ENCODE measurements at regions not wholly inside any gene's neighbourhood (a gene's known extent, or its start where the extent isn't known, plus 50 kb on each side); places are given as distances from the start of the nearest gene placed in this dataset.

DNA sequence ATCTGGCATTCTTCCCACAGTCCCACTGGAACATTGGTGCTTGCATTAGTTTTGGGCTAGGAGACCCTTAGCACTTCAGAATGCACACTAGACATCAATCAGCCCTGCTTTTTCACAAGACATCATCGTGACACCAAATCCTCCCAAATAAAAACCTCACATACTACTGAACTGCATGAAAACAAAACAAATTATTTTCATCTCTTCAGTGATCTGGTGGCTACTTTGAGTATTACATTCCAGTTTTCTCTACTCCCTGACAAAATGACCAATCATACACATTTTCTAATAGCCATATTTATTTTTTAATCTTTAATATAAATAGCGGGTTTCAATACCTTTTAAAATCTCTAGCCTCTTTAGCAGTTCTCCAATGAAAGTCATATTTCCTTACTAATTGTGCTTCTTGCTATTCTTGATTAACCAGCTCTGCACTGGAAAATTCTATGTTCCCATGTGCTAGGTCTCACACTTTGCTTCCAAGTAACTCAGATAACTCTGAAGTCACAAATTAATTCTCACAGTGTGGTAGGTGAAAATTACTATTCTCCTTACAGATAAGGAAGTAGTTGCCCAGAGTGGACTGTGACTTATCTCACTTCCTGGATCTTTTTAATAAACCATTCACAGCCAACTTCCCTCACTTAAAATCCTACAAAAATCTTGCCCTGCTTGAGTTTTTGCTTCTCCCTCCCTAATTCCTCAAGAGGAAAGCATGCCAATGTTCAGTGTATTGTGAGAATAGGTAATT, 82.5 kb upstream of the EPB41L3 start:
- intact Hi-C loops (cut with DNase I; ENCODE audit: low total_unique reads), result no loop called here
- no peak for DNase-seq (ENCODE audit: low spot score in 2 of 2)
- TF ChIP-seq CTCF (IDR thresholded peaks at IDR 0.05) (no peak), POLR2A (IDR thresholded peaks at IDR 0.05) (no peak)
- 91 to 92% methylated on average over 2 of the region's 2 CpGs for WGBS, 2 donors
- H3K4me3 ChIP-seq (ENCODE audit: low read depth, poor library complexity, severe bottlenecking), result no peak overlapping the region

DNA sequence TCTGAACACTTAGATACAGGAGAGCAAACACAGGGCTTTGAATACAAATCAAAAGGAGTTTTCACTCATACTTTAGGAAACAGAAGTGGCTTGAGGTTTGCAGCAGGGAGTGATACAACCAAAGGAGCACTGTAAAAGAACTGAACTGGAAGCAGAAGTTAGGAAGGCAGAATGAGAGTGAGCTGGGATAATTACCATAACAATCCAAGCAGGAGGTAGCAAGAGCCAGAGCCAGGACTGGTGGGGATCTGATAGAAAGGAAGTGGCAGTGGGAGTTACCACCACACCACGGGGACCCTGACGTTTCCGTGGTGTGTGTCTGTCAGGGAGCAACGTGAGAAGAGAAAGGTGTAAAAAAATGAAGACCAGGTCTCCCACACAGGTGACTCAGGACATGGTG, 81.3 kb upstream of the EPB41L3 start:
- 56 to 58% methylated on average over 4 of the region's 4 CpGs for WGBS, 2 donors
- no peak overlapping the region for H3K4me3 ChIP-seq (ENCODE audit: low read depth, poor library complexity, severe bottlenecking)
- no peak for DNase-seq (ENCODE audit: low spot score in 2 of 2)
- no peak for TF ChIP-seq CTCF (IDR thresholded peaks at IDR 0.05)
- no peak for TF ChIP-seq POLR2A (IDR thresholded peaks at IDR 0.05)
- intact Hi-C loops (cut with DNase I; ENCODE audit: low total_unique reads), result no loop called here

- 90% methylated on average over 4 of the region's 4 CpGs for WGBS, 2 donors
- no peak overlapping the region for H3K4me3 ChIP-seq (ENCODE audit: low read depth, poor library complexity, severe bottlenecking)
- no peak for DNase-seq (ENCODE audit: low spot score in 2 of 2)
- TF ChIP-seq POLR2A (IDR thresholded peaks at IDR 0.05) (no peak), CTCF (IDR thresholded peaks at IDR 0.05) (no peak)
- intact Hi-C loops (cut with DNase I; ENCODE audit: low total_unique reads), result no loop called here
These were observed 79.1 kb upstream of the EPB41L3 start for GRCh38 chr18:5622905-5623304.

- DNase-seq (ENCODE audit: low spot score in 2 of 2), result no peak
- WGBS, 2 donors, result 45 to 49% methylated on average over 3 of the region's 3 CpGs
- no peak for TF ChIP-seq CTCF (IDR thresholded peaks at IDR 0.05)
- no peak for TF ChIP-seq POLR2A (IDR thresholded peaks at IDR 0.05)
- intact Hi-C loops (cut with DNase I; ENCODE audit: low total_unique reads), result no loop called here
- H3K4me3 ChIP-seq (ENCODE audit: low read depth, poor library complexity, severe bottlenecking), result no peak overlapping the region
These were observed 76.5 kb upstream of the EPB41L3 start for GRCh38 chr18:5620289-5620688.

GRCh38 chr18:5619376-5619775, 75.6 kb upstream of the EPB41L3 start:
- 66 to 68% methylated on average over 1 of the region's 1 CpG for WGBS, 2 donors
- TF ChIP-seq POLR2A (IDR thresholded peaks at IDR 0.05) (no peak), CTCF (IDR thresholded peaks at IDR 0.05) (no peak)
- intact Hi-C loops (cut with DNase I; ENCODE audit: low total_unique reads), result no loop called here
- H3K4me3 ChIP-seq (ENCODE audit: low read depth, poor library complexity, severe bottlenecking), result no peak overlapping the region
- no peak for DNase-seq (ENCODE audit: low spot score in 2 of 2)

All from lower leg skin (tissue), 4 donors.